ENCODE measurements at regions not wholly inside any gene's neighbourhood (a gene's known extent, or its start where the extent isn't known, plus 50 kb on each side); places are given as distances from the start of the nearest gene placed in this dataset.

DNA sequence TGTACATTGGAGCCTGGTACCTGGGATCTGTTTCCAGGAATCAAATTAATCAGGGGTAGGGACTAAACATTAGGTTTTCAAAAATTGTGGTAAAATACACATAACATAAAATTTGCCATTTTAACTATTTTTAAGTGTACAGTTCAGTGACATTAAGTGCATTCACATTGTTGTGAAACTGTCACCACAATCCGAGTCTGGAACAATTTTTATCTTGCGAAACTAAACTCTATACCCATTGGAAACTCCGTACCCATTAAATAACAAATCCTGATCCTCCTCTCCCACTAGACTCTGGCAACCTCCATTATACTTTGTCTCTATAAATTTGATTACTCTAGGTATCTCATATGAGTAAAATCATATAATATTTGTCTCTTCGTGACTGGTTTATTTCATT, 486.2 kb downstream of the GADD45G start:
- TF ChIP-seq, protein P1, sequence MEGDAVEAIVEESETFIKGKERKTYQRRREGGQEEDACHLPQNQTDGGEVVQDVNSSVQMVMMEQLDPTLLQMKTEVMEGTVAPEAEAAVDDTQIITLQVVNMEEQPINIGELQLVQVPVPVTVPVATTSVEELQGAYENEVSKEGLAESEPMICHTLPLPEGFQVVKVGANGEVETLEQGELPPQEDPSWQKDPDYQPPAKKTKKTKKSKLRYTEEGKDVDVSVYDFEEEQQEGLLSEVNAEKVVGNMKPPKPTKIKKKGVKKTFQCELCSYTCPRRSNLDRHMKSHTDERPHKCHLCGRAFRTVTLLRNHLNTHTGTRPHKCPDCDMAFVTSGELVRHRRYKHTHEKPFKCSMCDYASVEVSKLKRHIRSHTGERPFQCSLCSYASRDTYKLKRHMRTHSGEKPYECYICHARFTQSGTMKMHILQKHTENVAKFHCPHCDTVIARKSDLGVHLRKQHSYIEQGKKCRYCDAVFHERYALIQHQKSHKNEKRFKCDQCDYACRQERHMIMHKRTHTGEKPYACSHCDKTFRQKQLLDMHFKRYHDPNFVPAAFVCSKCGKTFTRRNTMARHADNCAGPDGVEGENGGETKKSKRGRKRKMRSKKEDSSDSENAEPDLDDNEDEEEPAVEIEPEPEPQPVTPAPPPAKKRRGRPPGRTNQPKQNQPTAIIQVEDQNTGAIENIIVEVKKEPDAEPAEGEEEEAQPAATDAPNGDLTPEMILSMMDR (IDR thresholded peaks at IDR 0.05), result no peak
- TF ChIP-seq POLR2A (IDR thresholded peaks at IDR 0.05), result no peak
- intact Hi-C loops (cut with DNase I), result loop anchor here in 1 of 2 donors (10.0 kb wide), 1 partner anchor 96 kb away; no protein-coding TSS in a partner anchor

DNA sequence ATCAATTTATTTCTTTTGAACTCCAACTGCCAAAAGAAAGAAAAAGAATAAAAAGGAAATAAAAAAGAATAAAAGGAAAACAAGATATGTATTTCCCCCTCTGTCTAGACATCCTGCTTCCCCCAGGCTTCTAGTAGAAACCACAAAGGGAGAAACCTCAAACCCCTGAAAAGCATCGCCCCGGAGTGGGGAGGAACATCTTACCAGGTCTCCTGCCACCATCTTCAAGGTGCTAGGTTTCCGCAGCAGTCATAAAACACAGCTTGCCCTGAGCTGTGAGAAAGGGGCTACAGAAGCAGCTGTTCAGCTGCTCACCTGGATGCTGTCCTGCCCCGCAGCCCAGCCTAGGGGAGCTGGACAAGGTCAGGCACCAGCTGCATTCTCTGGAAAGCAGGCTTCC, 487.7 kb downstream of the GADD45G start:
- no peak for DNase-seq
- 72 to 90% (median 80%) methylated on average over 3 to 4 of the region's 4 CpGs for WGBS, 4 donors
- no peaks in the 10 kb centered on the region for H3K9me3 ChIP-seq (replicated peaks in 1 of 3)
- H3K4me1 ChIP-seq (replicated peaks in 1 of 2), result no peaks in the 10 kb centered on the region
- no peak overlapping the region for H3K4me3 ChIP-seq
- H3K27ac ChIP-seq, result no peak overlapping the region
- no peaks in the 10 kb centered on the region for H3K36me3 ChIP-seq (replicated peaks in 1 of 2)
- H3K27me3 ChIP-seq, result no peaks in the 10 kb centered on the region
- TF ChIP-seq, protein P1 (IDR thresholded peaks at IDR 0.05), result no peak
- intact Hi-C loops (cut with DNase I), result loop anchor here in 1 of 2 donors (10.0 kb wide), 1 partner anchor 98 kb away; no protein-coding TSS in a partner anchor

More for the DNA sequence above, 486.2 kb downstream of the GADD45G start:
- H3K4me3 ChIP-seq, result no peak overlapping the region
- 90 to 93% (median 91%) methylated on average over 4 of the region's 4 CpGs for WGBS, 4 donors
- H3K27me3 ChIP-seq, result no peaks in the 10 kb centered on the region
- DNase-seq, result no peak
- no peaks in the 10 kb centered on the region for H3K9me3 ChIP-seq (replicated peaks in 1 of 3)
- no peaks in the 10 kb centered on the region for H3K36me3 ChIP-seq (replicated peaks in 1 of 2)
- H3K4me1 ChIP-seq (replicated peaks in 1 of 2), result no peaks in the 10 kb centered on the region
- no peak overlapping the region for H3K27ac ChIP-seq

DNA sequence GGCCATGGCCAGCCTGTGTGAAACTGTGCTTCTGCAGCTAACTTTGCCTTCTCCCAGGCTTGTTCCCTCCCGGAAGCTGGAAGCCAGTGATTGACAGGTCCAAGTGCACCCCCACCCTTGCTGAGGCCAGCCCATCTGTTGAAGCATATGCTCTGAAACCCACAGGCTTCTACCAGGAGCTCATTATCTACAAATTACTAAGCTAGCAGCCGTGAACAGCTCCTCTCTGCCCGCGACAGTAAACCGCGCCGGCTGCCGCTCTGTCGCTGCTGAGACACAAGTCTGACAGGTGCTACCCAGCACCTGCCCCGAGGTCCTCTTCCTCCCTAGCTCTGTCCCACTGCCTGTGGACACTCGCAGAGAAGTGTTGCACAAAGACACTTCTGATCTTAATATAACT, 490.9 kb downstream of the GADD45G start:
- H3K4me1 ChIP-seq (replicated peaks in 1 of 2), result peaks cover 4 to 7% of the 10 kb centered on the region in 2 donors
- no peaks in the 10 kb centered on the region for H3K27me3 ChIP-seq
- no peaks in the 10 kb centered on the region for H3K36me3 ChIP-seq (replicated peaks in 1 of 2)
- intact Hi-C loops (cut with DNase I), result loop anchor here (5.0 to 10.0 kb wide), 3 partner anchors 101 to 498 kb away; no protein-coding TSS in a partner anchor
- no peak overlapping the region for H3K4me3 ChIP-seq
- no peaks in the 10 kb centered on the region for H3K9me3 ChIP-seq (replicated peaks in 1 of 3)
- DNase-seq, result no peak
- 74 to 78% (median 75%) methylated on average over 11 of the region's 11 CpGs for WGBS, 4 donors
- H3K27ac ChIP-seq, result no peak overlapping the region
- TF ChIP-seq, protein P1 (IDR thresholded peaks at IDR 0.05), result no peak
- no peak for TF ChIP-seq POLR2A (IDR thresholded peaks at IDR 0.05)

DNA sequence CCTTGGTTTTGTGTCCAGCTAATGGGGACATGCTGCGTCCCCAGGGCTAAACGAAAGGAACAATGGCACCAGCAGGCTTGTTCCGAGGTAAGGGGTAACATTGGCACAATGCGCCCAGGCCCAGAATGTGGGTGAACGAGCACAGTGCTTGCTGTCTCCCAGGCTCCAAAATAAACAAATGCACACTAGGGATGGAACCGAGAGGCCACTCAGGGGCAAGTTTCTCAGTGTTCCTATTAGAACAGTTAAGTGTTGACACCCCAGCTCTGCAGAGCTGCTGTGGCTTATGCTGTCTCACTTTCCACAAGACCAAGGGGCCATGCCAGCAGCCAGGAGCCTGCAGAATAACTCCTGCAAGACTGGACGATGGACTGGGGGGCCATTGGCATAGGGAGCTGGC, 492.4 kb downstream of the GADD45G start:
- no peaks in the 10 kb centered on the region for H3K36me3 ChIP-seq (replicated peaks in 1 of 2)
- no peak overlapping the region for H3K27ac ChIP-seq
- TF ChIP-seq, protein P1 (IDR thresholded peaks at IDR 0.05), result no peak
- H3K4me1 ChIP-seq (replicated peaks in 1 of 2), result peaks cover 4 to 11% of the 10 kb centered on the region in 2 donors
- no peaks in the 10 kb centered on the region for H3K9me3 ChIP-seq (replicated peaks in 1 of 3)
- whole genome bisulfite sequencing, 4 donors, result 79 to 91% (median 88%) methylated on average over 6 to 7 of the region's 7 CpGs
- DNase-seq, result no peak
- no peak overlapping the region for H3K4me3 ChIP-seq
- H3K27me3 ChIP-seq, result no peaks in the 10 kb centered on the region
- intact Hi-C loops (cut with DNase I), result loop anchor here (5.0 to 10.0 kb wide), 3 partner anchors 102 to 500 kb away; no protein-coding TSS in a partner anchor
